Ovary (tissue), 3 donors: ENCODE measurements at regions not wholly inside any gene's neighbourhood (a gene's known extent, or its start where the extent isn't known, plus 50 kb on each side); places are given as distances from the start of the nearest gene placed in this dataset.

Source experiments
- CTCF ChIP-seq, 3 donors: fragments of 450-650 bp in 2 of 3; fragments of 200-600 bp in 1 of 3; IDR thresholded peaks; one replicate each; pipeline versions ENCODE4 v1.5.1 to v1.8.0; 2016 to 2022; ENCODE audit warnings: antibody characterized with exemption in 3 of 3, mild to moderate bottlenecking in 1 of 3
- EP300 ChIP-seq: sonication (generic); formaldehyde crosslinking; IDR thresholded peaks from one replicate; pipeline ENCODE4 v1.6.1; 2017; ENCODE audit warnings: antibody characterized with exemption
- POLR2A ChIP-seq: fragments of 450-650 bp; IDR thresholded peaks from one replicate; pipeline ENCODE4 v1.6.1; 2017; ENCODE audit warnings: antibody characterized with exemption, mild to moderate bottlenecking, moderate library complexity
- donor health status: DM: no; HTN: no; CAD: no.

- no peak for TF ChIP-seq EP300
- TF ChIP-seq POLR2A, result no peak
- no peak for TF ChIP-seq CTCF (IDR thresholded peaks at IDR 0.05)
Measured at GRCh38 chr3:74165211-74165610, 449.2 kb downstream of the CNTN3 start.
